Brain microvascular endothelial cell (primary cell): ENCODE measurements at regions not wholly inside any gene's neighbourhood (a gene's known extent, or its start where the extent isn't known, plus 50 kb on each side); places are given as distances from the start of the nearest gene placed in this dataset.

ENCODE experiments used
- DNase-seq: peaks from one replicate; pipeline ENCODE4 v3.0.0-alpha.2; 2020
- H3K27ac ChIP-seq: fragments of 250-450 bp; sonication (Bioruptor Pico); 2 replicates; pipeline ENCODE4 v1.5.1; 2020; ENCODE audit warnings: mild to moderate bottlenecking, moderate library complexity
- H3K27me3 ChIP-seq: fragments of 250-450 bp; sonication (Bioruptor Pico); replicated peaks from 2 replicates; pipeline ENCODE4 v1.5.1; 2020; ENCODE audit warnings: mild to moderate bottlenecking
- H3K36me3 ChIP-seq: fragments of 250-450 bp; sonication (Bioruptor Pico); replicated peaks from 2 replicates; pipeline ENCODE4 v1.5.1; 2020; ENCODE audit warnings: mild to moderate bottlenecking
- H3K4me3 ChIP-seq: 2 replicates; pipeline ENCODE4 v1.5.1; 2011; ENCODE audit warnings: low read depth, mild to moderate bottlenecking, control low read depth, low read length, moderate library complexity
- CTCF ChIP-seq: IDR thresholded peaks from 2 replicates; pipeline ENCODE4 v1.5.1; 2011; ENCODE audit warnings: low read depth, mild to moderate bottlenecking, moderate library complexity, low read length, control low read depth, inconsistent platforms; ENCODE audit errors: missing control alignments
- in situ Hi-C: cut with HindIII; loops from 2 replicates; pipeline ENCODE4 v1.10.0; 2017; ENCODE audit warnings: low sequenced_read_pairs, low pct_ligation_motif_present

DNA sequence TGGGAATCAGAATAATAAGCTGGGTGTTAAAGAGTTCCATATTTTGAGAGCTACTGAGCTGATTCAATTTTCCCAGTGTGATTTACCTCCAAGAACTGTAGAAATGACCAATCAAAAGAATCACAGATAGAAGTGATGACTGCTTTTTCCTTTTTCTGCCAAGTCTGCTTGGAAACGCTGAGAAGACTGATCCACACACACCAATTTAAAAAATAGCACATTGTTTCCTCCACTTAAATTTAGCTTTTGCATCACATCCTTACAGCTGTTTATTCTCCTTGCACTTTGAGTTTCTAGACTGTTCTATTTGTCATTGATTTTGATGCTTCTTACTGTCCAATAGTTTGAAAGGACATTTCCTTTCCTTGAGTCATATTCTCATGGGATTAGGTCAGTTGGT is 590.3 kb upstream of the CHAC2 start:
- no peak for TF ChIP-seq CTCF
- no peak for DNase-seq
- H3K36me3 ChIP-seq = no peaks in the 10 kb centered on the region
- in situ Hi-C loops = no loop called here
- H3K4me3 ChIP-seq = no peak overlapping the region
- no peak overlapping the region for H3K27ac ChIP-seq
- no peaks in the 10 kb centered on the region for H3K27me3 ChIP-seq

GRCh38 chr2:53174539-53174938 is 593.1 kb upstream of the CHAC2 start:
- Histone ChIP-seq H3K27ac (no peak overlapping the region), H3K4me3 (no peak overlapping the region), H3K27me3 (no peaks in the 10 kb centered on the region), H3K36me3 (no peaks in the 10 kb centered on the region)
- TF ChIP-seq CTCF = no peak
- in situ Hi-C loops = no loop called here
- DNase-seq = no peak

DNA sequence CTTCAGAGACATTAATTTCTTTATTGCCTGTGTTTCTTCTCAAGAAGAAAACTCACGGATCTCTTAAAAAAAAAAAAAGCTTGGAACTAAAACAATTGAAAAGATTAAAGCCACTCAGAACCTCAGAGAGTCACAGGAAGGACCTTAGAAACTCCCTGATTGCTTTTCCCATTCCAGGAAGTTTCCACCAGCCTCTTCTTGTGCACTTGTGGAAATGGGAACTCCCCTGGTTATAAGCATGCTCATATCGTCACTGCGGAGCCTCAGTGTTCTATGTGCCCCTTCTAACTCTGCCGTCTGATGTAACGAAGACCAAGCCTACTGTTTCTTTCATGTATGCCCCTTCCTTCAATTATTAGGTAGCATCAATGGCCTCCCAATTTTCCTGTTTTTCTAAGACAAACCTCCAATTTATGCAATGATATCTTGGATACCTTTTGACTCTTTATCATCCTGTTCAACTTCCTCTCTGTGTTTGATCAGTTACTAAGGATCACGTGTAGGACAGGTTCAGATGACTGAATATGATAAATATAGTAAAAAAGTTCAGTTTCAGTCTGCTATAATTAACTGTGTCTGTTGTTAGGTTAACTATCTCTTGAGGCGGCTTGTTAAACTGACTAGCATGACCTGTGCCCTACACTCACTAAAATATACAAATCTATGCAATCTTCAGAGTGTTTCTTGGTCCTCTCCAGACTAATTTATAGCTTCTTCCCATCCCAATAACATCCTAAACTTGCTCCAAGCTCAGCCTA is 593.7 kb upstream of the CHAC2 start:
- no peaks in the 10 kb centered on the region for H3K27me3 ChIP-seq
- no peak for TF ChIP-seq CTCF
- in situ Hi-C loops = no loop called here
- no peak overlapping the region for H3K4me3 ChIP-seq
- H3K27ac ChIP-seq = no peak overlapping the region
- no peaks in the 10 kb centered on the region for H3K36me3 ChIP-seq
- no peak for DNase-seq

DNA sequence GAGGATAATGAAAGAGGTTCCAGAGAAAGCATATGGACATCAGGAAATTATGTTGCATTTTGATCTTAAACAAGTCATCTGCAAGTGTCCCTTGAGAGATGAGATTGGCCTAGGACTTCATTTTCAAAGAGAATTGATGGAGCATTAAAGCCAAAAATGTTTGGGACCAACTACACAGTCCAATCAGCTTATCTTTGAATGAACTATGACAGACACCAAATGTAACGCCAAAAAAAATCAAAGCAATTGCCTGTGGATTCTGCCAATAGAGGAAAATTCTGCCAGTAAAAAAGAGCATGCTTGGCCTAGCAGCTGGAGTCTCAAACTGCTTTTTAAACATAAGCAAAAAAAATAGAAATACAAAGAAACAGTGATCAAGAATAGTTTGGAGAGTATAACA is 594.5 kb upstream of the CHAC2 start:
- H3K4me3 ChIP-seq = no peak overlapping the region
- no peaks in the 10 kb centered on the region for H3K27me3 ChIP-seq
- in situ Hi-C loops = no loop called here
- H3K27ac ChIP-seq = no peak overlapping the region
- TF ChIP-seq CTCF = no peak
- no peaks in the 10 kb centered on the region for H3K36me3 ChIP-seq
- DNase-seq = no peak

- no peak for DNase-seq
Measured at GRCh38 chr2:53170466-53170865, 597.1 kb upstream of the CHAC2 start.

More at GRCh38 chr2:53170466-53170865, 597.1 kb upstream of the CHAC2 start:
- TF ChIP-seq CTCF = no peak
- H3K4me3 ChIP-seq = no peak overlapping the region
- in situ Hi-C loops = no loop called here
- no peak overlapping the region for H3K27ac ChIP-seq
- no peaks in the 10 kb centered on the region for H3K36me3 ChIP-seq
- H3K27me3 ChIP-seq = no peaks in the 10 kb centered on the region
